Stimulated activated CD8-positive, alpha-beta memory T cell treated with anti-CD3 and anti-CD28 coated beads, Interleukin-15, amount 100 ng/mL, for 4 hours (primary cell): ENCODE measurements at regions not wholly inside any gene's neighbourhood (a gene's known extent, or its start where the extent isn't known, plus 50 kb on each side); places are given as distances from the start of the nearest gene placed in this dataset.
"Not testable (repeated sequence)": the region's sequence is repeated elsewhere in the genome, so short reads cannot be mapped to it uniquely, and the experiment has no call there.

Experiments
- DNase-seq, 2 donors: peaks; one replicate each; pipeline ENCODE4 v3.0.0-alpha.2; 2020; ENCODE audit warnings: low read depth in 2 of 2

DNA sequence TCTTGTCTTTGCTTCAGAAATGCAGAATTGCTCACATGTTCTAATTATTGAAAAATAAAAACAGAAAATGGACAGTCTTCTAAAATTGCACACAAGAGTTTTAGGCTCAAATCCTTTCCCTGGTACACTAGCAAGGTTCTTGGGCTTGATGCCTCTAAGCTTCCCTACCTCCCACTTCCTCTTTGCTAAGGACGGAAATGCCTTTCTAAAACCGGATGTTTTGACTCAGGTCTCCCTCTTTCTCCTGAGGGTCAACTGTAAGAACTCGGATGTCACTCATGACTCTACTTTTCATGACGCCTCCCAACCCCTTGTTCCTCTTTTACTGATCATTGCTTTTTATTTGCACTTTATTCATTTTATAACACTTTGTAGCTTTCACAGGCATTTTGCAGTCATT, 613.5 kb downstream of the C6orf118 start:
- no peak for DNase-seq

DNA sequence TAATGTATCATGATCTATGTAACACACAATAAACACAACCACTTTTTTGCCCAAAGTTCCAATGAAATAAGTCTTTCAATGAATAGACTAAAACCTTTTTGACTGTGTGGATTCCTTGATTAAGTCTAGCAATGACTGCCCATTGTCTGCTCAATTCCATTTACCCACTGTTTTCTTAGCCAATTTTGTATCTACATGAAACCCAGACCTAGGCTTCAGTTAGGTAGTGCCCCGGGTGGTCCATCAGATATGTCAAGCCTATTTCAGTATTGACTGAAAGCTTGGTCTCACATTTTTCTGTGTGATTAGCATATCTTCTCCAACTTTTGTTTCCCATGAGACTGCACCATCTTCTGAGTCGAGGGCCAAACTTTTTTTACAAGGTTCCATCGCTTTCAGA, 615.0 kb downstream of the C6orf118 start:
- no peak for DNase-seq

DNA sequence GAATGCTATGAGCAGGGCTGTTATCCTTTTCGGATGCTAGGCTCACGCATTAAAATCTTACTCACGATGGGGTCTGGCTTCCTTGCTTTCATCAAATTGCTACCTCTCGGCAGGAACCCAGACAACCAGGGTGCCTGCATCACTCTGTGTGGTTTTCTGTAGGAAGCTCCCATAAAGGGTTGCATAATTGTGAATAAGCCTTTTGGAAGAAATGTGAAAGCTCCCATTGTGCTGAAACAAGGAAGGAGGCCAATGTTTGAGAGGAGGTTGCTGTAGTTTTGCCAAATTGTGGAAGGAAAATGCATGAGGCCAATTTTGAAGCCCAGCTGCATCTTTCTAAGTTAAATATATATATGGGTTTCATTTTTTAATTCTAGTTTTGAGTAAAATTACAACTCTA, 615.5 kb downstream of the C6orf118 start:
- DNase-seq: no peak

DNA sequence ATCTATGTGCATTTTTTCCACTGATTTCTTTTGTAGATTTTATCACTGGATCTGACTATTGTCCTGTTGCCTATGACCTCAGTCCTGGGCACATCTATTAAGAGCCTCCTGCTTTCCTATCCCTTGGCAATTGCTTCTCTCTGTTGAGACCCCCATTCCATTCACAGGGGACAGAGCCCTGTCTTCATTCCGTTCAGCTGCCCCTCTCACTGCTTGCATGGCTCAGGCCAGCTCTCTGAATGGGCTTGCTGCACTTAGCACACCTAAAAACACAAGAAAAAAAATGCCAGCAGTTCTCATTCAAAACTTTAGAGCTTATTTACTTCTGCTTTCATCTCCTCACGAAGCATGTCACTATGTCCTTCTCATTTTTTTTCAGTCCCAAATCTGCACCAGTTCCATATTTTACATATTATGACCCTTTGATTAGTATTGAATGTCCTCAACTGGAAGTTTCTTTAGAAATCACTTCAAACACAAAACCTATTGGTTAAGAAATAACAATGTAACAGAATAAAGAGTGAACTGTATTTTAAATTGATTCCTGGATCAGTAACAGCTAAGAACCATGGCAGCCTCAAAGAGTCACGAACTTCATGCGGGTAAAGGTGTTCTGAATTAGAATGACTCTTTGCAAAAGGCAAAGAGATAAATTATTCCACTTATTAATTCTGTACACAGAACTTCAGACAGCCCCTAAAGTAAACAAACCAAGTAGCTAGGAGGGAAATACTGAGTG, 616.5 kb downstream of the C6orf118 start:
- no peak for DNase-seq

DNA sequence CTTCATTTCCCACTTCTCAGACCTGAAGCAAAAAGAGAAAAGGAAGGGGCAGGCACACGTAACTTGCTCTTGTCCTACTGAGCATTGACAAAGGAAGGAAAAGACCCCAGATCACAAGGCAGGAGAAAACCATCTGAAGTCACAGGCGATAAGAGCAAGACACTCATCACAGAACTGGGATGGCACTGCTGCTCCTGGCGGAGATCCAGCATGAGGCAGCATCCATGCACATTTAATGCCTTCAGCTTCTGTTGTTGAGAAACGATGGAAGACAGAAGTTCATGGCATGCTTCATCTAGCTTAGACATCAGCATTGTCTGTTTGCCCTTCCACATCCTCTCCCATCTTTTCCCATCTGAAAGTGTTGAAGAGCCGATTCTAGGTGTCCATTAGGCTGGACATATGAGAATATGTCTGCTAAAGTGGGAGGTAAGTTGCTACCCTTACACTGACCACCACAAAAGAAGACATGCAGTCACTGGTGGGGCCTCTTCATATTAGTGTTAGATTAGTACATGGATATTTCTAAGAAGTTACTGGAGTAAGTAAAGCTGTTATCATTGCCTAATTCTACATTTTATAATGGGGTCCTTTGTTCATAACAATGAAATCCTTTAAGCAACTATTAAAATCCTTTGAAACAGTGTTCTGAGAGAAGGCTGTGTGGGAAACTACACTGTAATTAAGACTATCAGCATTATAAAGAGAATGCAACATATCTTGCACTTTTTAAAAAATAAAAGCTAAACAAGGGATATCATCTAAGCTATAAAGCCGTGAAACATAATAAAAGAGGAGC, 618.5 kb downstream of the C6orf118 start:
- DNase-seq: no peak

DNA sequence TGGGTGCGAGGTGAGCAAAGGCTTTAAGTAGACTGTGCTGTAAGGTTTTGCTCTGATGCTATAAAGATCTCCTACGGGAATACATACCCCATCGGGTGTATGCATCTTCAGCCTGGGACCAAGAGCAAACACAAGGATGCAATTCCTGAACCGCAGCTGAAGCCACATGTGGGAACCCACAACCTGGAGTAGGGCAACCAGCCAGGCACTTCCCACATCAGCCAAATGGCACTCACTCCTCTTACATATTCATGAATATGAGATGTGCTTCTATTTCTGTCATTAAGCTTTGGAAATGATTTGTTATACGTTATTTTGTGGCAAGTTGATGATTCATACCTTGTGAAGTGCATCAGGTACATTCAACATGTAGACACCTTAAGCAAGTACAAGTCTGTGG, 619.2 kb downstream of the C6orf118 start:
- DNase-seq: no peak

DNA sequence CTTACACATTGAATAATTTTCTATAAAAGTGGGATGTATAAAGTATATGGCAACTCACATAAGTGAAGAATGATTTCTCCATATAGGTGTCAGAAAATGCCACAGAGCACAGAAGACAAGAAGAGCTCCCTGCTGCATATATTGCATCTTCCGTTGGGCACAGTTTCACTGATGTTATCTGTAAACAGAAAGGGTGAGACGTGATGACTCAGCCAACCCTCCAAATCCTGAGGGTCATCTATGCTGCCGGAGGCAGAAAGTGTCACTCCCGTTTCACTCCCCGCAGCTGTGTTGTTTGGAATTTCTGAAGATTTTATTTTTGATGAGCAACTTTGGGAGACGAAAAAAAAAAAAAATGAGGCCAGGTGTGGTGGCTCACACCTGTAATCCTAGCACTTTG, 644.1 kb downstream of the C6orf118 start:
- no peak for DNase-seq

DNA sequence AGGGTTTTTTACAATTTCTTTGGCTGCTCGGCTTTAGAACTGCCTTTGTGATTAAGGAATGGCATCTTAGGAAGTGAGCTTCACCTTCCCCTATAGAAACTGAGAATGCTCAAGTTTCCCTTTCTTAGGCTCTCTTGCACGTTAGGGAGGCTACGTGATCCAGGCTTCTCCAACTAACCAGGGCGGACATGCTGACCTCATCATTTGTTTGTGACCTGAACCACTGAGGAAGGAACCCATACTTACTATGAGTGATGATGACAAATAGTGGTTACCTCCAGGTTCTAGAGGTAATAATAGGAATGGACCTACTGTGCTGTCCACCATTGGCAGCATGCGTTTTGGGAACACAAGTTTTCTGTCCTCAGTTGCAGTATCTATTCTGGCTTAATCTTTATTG, 645.8 kb downstream of the C6orf118 start:
- DNase-seq: no peak

DNA sequence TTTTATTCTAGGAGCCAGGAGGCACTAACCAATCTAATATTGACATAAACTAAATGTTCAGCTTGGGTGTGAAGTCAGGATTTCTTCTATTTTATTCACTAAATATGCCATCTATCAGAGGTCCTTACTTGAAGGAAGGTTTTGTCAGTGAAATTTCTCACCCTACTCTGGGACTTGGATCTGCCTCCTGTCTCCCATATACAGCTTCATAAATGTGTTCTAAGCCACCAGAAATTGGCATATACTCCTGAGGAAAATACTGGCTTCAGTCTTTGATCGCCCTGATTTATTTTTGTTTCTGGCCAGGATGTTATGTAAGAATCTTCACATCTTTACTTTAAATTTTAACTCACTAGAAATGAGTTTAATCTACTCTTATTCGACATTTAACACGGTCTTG, 647.7 kb downstream of the C6orf118 start:
- no peak for DNase-seq

DNA sequence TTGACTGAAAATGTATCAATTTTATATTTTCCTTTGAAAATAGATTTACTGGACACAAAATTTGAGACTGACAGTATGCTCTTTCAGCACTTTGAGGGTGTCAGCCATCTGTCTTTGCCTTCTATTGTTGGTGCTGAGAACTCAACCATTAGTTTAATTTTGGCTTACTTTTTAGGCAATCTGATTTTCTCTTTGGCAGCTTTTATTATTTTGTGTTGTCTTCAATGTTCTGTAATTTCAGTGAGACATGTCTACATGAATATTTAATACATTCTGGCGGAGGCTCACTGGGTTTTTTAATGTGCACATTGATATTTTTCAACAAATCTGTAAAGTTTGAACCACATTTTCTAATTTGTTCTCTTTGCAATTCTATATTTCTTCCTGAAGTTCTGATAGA, 648.6 kb downstream of the C6orf118 start:
- no peak for DNase-seq

DNA sequence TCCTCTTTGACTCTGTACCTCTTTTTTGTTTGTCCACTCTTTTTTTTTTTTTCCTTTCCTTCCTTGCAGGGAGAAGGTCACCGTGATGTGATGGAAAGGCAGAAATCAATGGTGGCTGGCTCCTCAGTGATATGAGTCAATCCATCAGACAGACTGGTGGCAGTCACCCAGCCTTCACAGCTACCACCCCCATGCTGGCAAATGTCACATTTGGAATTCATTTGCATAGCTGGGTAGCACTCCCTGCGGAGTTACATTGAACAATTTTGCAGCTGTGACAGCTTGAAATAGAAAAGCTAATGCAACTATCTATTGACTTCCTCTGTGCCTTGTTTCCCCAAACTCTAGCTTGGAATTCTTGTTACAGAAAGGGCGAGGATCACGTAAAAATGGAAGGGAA, 668.4 kb downstream of the C6orf118 start:
- no peak for DNase-seq

DNA sequence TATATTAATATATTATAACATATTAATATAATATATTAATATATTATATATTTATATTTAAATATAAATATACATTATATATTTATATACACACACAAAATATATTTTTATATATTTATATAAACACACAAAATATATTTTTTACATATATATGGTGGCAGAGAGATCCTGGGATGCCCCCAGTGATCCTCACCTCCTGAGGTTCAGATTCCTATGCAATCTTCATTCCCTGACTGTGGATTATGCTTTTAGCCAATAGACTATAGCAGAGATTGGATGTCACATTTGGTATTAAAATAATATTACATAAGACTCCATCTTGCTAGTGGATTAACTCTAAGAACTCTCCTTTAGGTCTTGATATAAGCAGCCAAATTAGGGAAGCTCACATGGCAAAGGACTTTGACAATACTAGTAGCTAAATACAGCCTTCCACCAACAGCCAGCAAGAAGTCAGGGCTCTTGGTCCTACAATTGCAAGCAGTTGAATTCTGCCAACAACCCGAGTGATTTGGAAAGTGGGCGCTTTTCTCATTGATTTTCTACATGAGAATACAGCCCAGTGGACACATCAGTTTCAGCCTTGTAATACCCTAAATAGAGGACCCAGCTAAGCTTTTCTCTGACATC, 681.0 kb downstream of the C6orf118 start:
- DNase-seq: no peak

DNA sequence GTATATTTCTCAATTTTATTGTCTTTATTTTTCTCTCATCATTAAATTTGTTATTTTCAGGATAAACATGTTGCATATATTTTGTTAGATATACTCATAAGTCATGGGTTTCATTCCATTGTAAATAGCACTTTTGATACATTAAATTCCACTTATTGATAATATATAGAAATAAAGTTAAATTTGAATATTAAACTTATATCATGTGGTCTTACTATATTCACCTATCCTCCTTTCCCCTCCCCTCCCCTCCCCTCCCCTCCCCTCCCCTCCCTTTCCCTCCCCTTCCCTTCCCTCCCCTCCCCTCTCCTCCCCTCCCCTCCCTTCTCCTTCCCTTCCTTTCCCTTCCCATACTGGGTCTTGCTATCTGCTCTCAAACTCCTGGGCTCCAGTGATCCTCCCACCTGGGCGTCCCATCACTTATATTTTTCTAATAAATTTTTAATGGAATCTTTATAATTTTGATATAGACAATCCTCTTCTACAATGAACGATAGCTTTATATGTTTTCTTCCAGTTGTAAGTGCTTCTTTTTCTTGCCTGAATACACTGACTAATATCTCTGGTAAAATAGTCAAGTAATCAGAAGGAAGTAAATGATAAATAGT, 692.4 kb downstream of the C6orf118 start:
- DNase-seq: no peak

DNA sequence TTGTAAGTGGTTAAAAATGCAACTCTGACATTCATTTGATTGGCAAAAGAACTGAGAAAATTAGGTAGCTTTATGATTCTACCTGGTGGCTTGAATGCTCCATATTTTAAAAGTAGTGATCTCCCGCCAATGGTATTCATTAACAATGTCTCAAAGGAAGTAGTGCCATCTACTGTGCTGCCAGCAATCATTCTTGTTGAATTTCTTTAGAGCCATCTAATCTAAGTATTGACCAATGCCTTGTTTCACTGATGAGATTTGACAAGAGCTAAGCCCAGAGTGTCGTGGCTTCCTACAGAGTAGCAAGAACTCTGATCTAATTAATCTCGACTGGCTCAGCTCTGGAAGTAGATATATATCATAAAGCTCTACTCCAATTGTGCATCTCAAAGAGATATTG, 696.7 kb downstream of the C6orf118 start:
- DNase-seq: no peak

DNA sequence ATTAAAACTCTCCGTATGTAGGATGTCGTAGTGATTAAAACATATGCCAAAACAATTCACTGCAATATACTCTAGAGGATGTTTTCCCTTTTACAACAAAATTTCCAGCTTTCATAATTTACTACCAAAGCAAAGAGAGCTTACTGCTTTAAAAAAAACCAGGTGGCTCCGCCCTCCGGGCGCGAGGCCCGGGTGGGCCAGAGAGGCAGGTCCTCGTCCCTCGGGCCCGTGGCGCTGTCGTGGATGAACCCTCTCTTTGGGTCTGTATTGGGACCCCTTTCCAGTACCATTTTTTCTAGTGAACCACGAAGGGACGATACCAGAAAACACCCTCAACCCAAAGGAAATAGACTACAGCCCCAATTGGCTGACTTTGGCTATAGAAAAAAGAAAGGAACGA, 698.5 kb downstream of the C6orf118 start:
- not testable (repeated sequence) for DNase-seq

DNA sequence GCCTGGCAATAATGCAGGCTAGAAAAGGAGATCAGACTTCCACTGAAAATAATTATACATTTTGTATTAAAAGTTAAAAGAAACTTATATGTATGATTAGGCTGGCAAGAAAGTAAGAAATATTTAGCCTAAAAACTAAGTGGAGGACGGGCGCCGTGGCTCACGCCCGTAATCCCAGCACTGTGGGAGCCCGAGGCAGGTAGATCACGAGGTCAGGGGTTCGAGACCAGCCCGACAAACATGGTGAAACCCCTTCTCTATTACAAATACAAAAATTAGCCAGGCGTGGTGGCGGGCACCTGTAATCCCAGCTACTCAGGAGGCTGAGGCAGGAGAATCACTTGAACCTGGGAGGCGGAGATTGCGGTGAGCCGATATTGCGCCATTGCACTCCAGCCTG, 707.0 kb downstream of the C6orf118 start:
- not testable (repeated sequence) for DNase-seq

DNA sequence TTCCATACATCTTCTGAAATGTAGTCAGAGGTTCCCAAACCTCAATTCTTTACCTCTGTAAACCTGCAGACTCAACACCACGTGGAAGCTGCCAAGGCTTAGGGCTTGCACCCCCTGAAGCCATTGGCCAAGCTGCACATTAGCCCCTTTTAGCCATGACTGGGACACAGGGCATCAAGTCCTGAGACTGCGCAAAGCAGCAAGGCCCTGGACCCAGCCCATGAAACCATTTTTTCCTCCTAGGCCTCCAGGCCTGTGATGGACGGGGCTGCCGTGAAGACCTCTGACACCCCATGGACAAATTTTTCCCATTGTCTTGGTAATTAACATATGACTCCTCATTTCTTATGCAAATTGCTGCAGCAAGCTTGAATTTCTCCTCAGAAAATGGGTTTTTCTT, 727.8 kb downstream of the C6orf118 start:
- no peak for DNase-seq

DNA sequence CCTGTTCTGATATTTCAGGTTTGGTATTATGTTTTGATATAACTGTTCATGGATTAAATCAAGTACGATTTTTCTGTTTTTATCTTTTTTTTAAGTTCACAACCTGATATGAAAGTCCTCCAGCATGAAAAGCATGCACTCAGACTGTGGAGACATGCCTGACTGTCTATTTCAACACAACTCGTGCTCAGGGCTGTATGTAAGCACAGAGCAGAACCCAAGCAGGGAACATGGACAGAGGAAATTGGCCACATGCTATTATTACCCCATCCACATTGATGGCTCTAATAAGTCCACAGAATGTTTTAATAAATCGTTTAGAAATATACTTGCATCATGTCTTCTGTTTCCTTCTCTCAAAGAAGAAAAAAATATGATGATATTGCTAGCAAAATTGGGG, 730.4 kb downstream of the C6orf118 start:
- DNase-seq: no peak

DNA sequence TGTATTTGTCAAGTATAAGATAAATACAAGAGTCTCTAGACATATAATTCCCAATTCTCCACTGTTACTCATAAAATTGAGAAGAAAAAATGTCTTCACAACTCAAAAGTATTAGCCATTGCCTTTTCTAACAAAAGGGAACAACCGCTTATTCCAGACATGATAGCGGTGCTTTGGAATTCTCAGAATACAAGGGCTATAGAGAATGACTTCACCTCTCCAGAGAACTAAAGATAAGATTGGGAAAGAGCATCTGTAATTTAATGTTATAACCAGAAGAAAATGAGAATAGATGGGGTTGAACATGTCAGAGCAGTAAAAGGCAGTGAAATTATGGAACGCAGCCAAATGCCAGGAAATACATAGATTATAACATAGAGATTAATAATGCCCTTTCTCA, 730.8 kb downstream of the C6orf118 start:
- DNase-seq: no peak

DNA sequence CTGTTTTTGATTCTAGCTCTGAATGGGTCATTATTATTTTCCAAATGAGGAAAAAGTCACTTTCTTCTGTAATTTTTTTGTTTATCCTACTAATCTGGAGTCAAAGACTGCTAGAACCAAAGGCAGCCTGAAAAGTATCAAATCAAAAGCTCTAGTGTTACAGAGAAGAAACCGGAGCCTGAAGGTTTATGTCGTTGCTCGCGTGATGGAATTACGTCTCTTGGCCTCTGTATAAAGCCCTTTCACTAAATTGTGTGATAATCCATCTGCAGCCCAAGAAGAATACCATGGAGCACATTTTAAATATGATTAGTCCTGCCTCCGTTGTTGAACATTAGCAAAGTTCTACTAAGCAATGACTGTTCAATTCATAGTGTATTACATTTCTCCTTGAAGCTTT, 738.6 kb downstream of the C6orf118 start:
- no peak for DNase-seq

DNA sequence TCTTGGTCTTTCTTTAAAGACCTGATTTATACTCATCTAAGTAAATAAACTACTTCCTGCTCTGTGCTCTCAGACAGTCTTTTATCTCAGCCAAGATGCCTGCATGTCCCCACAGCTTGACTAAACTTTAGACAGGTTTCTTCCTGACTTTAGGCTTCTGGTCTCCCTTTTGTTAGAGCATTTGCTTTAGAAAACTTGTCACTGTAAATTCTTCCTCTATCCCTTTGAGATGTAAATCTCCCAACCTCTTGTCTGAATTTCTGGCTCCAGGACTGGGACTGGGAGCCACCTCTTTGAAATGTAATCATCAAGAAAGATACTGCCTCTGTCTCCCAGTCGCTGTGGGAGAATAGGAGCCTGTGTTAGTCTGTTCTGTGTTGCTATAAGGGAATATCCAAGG, 739.9 kb downstream of the C6orf118 start:
- no peak for DNase-seq

DNA sequence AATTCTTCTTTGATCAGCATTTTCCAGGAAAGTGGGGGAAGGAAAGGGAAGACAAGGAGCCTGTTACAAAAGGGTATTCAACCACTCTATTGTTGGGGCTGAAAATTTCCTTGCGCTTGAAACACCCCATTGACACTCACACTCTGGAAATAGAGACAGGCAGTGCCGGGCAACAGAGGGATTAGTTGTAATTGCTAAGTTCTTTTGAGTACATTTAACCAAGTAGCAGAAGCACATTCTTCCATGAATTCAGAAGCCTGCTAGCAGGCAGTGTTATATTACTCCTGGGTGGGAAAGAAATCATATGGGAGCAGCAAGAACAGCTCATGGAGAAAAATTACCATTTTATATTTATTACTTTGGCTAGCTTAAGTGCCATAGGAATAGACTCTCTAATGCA, 745.5 kb downstream of the C6orf118 start:
- DNase-seq: no peak

DNA sequence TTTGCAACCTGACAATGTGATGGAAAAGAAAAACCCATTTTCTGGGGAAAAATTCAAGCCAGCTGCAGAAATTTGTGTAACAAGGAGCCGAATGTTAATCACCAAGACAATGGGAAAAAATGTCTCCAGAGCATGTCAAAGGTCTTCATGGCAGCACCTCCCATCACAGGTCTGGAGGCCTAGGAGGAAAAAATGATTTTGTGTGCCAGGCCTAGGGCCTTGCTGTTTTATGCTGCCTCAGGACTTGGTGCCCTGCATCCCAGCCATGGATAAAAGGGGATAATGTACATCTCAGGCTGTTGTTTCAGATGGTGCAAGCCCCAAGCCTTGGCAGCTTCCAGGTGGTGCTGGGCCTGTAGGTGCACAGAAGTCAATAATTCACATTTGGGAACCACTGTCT, 747.7 kb downstream of the C6orf118 start:
- no peak for DNase-seq
